ENCODE measurements at regions not wholly inside any gene's neighbourhood (a gene's known extent, or its start where the extent isn't known, plus 50 kb on each side); places are given as distances from the start of the nearest gene placed in this dataset.

DNA sequence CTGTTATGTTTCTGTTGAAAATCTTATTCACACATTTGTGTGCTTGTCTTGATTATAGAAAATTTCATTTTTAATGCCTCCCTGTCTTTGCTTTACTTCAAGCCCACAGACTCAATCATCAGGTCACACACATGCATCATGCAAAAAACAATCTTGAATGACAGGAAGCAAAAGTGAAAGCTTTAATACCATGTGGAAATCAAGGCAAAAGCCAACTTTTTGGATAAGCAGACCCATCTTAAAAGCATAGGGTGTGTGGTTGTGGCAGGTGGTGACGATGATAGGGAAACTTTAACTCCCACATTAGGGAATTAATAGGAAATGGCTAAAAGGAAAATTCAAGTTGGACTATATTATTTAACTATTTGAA is 155.9 kb upstream of the EOMES start:
- Histone ChIP-seq H3K9me3 (ENCODE audit: low read length) (no peaks in the 10 kb centered on the region), H2AFZ (ENCODE audit: low read length) (no peak overlapping the region), H3K4me2 (ENCODE audit: low read length) (no peak overlapping the region), H3K36me3 (ENCODE audit: insufficient read depth, low read length) (no peaks in the 10 kb centered on the region), H3K9me2 (ENCODE audit: insufficient read depth, low read length) (no peaks in the 10 kb centered on the region), H3K79me2 (ENCODE audit: insufficient read depth, low read depth, low read length) (no peaks in the 10 kb centered on the region), H3K27ac (ENCODE audit: low read depth, low read length, poor library complexity, severe bottlenecking) (no peak overlapping the region), H3K4me3 (ENCODE audit: low read depth, low read length, poor library complexity, severe bottlenecking) (no peak overlapping the region), H4K20me1 (ENCODE audit: insufficient read depth, low read length) (no peaks in the 10 kb centered on the region), H3K4me1 (ENCODE audit: insufficient read depth, low read length, poor library complexity, severe bottlenecking) (no peaks in the 10 kb centered on the region)
- intact Hi-C loops (cut with micrococcal nuclease; ENCODE audit: unreplicated experiment), result no loop called here
- no peak for DNase-seq (ENCODE audit: low spot score)
- no TSS peak for BruUV-seq (replicated peaks)
- ChIA-PET CTCF (ENCODE audit: unreplicated experiment) (no interaction called here), POLR2A (no interaction called here)
- TF ChIP-seq EZH2phosphoT487 (IDR thresholded peaks at IDR 0.05; ENCODE audit: borderline replicate concordance, low read depth, low read length), result no peak
- TF ChIP-seq, protein P1, sequence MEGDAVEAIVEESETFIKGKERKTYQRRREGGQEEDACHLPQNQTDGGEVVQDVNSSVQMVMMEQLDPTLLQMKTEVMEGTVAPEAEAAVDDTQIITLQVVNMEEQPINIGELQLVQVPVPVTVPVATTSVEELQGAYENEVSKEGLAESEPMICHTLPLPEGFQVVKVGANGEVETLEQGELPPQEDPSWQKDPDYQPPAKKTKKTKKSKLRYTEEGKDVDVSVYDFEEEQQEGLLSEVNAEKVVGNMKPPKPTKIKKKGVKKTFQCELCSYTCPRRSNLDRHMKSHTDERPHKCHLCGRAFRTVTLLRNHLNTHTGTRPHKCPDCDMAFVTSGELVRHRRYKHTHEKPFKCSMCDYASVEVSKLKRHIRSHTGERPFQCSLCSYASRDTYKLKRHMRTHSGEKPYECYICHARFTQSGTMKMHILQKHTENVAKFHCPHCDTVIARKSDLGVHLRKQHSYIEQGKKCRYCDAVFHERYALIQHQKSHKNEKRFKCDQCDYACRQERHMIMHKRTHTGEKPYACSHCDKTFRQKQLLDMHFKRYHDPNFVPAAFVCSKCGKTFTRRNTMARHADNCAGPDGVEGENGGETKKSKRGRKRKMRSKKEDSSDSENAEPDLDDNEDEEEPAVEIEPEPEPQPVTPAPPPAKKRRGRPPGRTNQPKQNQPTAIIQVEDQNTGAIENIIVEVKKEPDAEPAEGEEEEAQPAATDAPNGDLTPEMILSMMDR (conservative IDR thresholded peaks at IDR 0.05; ENCODE audit: low read length), result no peak

DNA sequence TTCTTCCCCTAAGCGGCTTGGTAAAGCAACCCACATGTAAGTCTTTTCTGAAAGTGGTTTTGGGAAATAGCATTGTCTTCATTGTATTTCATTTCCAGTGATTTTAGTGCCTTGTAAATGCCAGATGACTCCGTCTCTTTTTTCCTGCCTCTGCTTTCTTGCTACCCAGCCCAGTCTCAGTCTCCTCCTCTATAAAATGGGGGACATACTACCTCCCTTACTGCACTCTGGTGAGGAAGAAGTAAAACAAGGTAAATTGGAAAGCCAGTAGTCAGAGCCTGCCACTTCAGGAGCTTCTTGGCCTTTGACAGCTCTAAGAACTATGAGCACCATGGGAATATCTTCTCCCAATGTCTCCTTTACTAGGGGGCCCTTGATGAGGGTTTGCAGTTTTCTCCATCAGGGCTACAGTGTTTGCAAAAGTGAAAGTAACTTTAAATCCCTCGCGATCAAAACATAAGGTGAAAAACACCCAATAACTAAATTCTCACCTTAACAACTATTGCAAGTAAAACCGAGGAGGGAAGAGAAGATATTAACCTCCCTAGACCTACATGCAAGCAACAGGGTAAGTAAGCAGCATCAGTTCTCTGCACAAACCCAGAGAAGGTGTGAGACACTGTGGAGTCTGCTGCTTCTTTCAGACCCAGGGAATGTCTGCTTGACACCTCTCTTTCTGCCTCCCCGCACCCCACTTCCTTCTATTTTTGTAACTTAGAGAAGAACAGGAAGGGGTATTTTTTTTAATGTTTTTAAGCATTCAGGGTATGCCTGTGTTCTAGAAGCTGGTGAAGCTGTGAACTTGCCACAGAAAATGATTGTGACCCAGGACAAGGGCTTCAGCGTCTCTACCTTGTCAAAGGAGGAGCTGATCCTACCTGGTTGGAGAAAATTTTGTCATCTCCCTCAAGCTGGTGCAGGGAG is 159.1 kb upstream of the EOMES start:
- no peaks in the 10 kb centered on the region for H3K9me2 ChIP-seq (ENCODE audit: insufficient read depth, low read length)
- ChIA-PET CTCF (ENCODE audit: unreplicated experiment) (no interaction called here), POLR2A (no interaction called here)
- intact Hi-C loops (cut with micrococcal nuclease; ENCODE audit: unreplicated experiment), result no loop called here
- no peaks in the 10 kb centered on the region for H3K79me2 ChIP-seq (ENCODE audit: insufficient read depth, low read depth, low read length)
- H2AFZ ChIP-seq (ENCODE audit: low read length), result peak overlapping the region; percentile 6; the same call in 1 of the 2 replicates
- no peaks in the 10 kb centered on the region for H4K20me1 ChIP-seq (ENCODE audit: insufficient read depth, low read length)
- DNase-seq (ENCODE audit: low spot score), result no peak
- H3K4me3 ChIP-seq (ENCODE audit: low read depth, low read length, poor library complexity, severe bottlenecking), result no peak overlapping the region
- TF ChIP-seq EZH2phosphoT487 (IDR thresholded peaks at IDR 0.05; ENCODE audit: borderline replicate concordance, low read depth, low read length), result no peak
- TF ChIP-seq, protein P1 (conservative IDR thresholded peaks at IDR 0.05; ENCODE audit: low read length), result no peak
- H3K4me1 ChIP-seq (ENCODE audit: insufficient read depth, low read length, poor library complexity, severe bottlenecking), result no peaks in the 10 kb centered on the region
- BruUV-seq (replicated peaks), result no TSS peak
- no peak overlapping the region for H3K27ac ChIP-seq (ENCODE audit: low read depth, low read length, poor library complexity, severe bottlenecking)
- no peaks in the 10 kb centered on the region for H3K36me3 ChIP-seq (ENCODE audit: insufficient read depth, low read length)
- H3K4me2 ChIP-seq (ENCODE audit: low read length), result peak overlapping the region; percentile 53
- no peaks in the 10 kb centered on the region for H3K9me3 ChIP-seq (ENCODE audit: low read length)

DNA sequence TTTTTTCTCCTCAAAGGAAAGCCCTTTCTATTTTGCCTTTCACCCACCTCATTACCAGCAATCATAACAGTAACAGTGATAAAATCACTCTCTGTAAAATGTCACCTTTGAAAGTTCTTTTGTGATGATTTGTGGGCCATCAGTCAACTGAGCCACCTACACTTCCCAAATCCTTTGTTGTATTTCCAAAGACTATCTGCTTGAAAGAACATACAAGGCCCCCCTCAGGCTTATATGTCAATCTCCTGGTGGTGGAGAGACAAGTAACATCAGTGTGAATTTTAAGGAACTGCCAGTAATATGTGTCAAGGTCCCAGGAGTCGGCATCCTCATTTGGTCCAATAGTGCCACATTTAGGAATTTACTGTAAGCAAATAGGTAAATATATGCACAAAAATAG is 161.1 kb upstream of the EOMES start:
- no peak overlapping the region for H3K4me3 ChIP-seq (ENCODE audit: low read depth, low read length, poor library complexity, severe bottlenecking)
- intact Hi-C loops (cut with micrococcal nuclease; ENCODE audit: unreplicated experiment), result no loop called here
- no peaks in the 10 kb centered on the region for H3K4me1 ChIP-seq (ENCODE audit: insufficient read depth, low read length, poor library complexity, severe bottlenecking)
- H3K27ac ChIP-seq (ENCODE audit: low read depth, low read length, poor library complexity, severe bottlenecking), result no peak overlapping the region
- H2AFZ ChIP-seq (ENCODE audit: low read length), result no peak overlapping the region
- ChIA-PET CTCF (ENCODE audit: unreplicated experiment) (no interaction called here), POLR2A (no interaction called here)
- H3K79me2 ChIP-seq (ENCODE audit: insufficient read depth, low read depth, low read length), result no peaks in the 10 kb centered on the region
- no peaks in the 10 kb centered on the region for H3K36me3 ChIP-seq (ENCODE audit: insufficient read depth, low read length)
- no TSS peak for BruUV-seq (replicated peaks)
- H4K20me1 ChIP-seq (ENCODE audit: insufficient read depth, low read length), result no peaks in the 10 kb centered on the region
- no peak for DNase-seq (ENCODE audit: low spot score)
- H3K9me3 ChIP-seq (ENCODE audit: low read length), result no peaks in the 10 kb centered on the region
- H3K9me2 ChIP-seq (ENCODE audit: insufficient read depth, low read length), result no peaks in the 10 kb centered on the region
- no peak for TF ChIP-seq EZH2phosphoT487 (IDR thresholded peaks at IDR 0.05; ENCODE audit: borderline replicate concordance, low read depth, low read length)
- TF ChIP-seq, protein P1 (conservative IDR thresholded peaks at IDR 0.05; ENCODE audit: low read length), result no peak
- no peak overlapping the region for H3K4me2 ChIP-seq (ENCODE audit: low read length)
